ENCODE measurements at regions not wholly inside any gene's neighbourhood (a gene's known extent, or its start where the extent isn't known, plus 50 kb on each side); places are given as distances from the start of the nearest gene placed in this dataset.

DNA sequence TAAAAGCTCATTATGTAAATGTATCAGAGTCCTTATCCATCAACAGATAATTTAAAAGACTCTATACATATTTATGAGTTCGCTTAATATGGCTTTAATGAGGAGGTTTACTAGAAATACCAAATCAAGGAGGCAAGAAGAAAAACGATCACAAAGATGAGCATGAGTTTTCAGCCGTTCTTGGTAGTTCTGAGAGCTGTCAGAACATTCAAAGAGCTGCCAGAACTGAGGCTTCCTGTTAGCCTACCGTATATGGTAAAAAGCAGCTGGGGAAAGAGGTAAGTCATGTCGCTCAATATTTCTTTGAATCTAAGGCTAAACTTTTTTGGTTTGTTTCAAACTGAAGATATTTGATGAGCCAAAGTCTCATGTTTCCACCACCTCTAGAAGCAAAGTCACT, 115.3 kb upstream of the PLXNC1 start:
- TF ChIP-seq, protein P1, sequence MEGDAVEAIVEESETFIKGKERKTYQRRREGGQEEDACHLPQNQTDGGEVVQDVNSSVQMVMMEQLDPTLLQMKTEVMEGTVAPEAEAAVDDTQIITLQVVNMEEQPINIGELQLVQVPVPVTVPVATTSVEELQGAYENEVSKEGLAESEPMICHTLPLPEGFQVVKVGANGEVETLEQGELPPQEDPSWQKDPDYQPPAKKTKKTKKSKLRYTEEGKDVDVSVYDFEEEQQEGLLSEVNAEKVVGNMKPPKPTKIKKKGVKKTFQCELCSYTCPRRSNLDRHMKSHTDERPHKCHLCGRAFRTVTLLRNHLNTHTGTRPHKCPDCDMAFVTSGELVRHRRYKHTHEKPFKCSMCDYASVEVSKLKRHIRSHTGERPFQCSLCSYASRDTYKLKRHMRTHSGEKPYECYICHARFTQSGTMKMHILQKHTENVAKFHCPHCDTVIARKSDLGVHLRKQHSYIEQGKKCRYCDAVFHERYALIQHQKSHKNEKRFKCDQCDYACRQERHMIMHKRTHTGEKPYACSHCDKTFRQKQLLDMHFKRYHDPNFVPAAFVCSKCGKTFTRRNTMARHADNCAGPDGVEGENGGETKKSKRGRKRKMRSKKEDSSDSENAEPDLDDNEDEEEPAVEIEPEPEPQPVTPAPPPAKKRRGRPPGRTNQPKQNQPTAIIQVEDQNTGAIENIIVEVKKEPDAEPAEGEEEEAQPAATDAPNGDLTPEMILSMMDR (IDR thresholded peaks at IDR 0.05), result no peak
- no peak for TF ChIP-seq POLR2A (IDR thresholded peaks at IDR 0.05)

Data from thyroid gland (tissue), 4 donors.